ENCODE measurements at regions not wholly inside any gene's neighbourhood (a gene's known extent, or its start where the extent isn't known, plus 50 kb on each side); places are given as distances from the start of the nearest gene placed in this dataset.

DNA sequence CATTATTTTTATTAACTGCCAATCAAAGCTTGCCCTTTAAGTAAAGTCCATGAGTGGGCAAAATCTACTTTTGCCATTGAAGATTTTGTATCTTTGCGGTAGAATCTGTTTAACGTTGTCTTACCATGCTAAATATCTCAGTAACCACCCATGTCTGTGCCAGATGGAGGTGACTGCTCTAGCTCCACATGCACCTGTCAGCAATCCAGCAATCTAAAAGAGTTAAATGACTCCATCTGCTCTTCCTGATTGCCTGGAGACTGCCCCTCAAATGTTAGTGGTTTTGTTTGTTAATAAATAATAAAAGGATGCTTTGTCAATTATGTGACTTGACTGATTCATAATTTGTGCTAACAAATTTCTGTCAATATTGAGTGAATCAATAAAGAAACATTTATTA is 141.7 kb downstream of the RBM43 start:
- Histone ChIP-seq H3K4me1 (ENCODE audit: low read depth) (no peaks in the 10 kb centered on the region), H3K36me3 (ENCODE audit: low read depth) (no peaks in the 10 kb centered on the region), H3K9me3 (no peaks in the 10 kb centered on the region), H3K4me3 (no peak overlapping the region)
- ATAC-seq (no peak), DNase-seq (no peak)
- intact Hi-C loops (cut with DNase I, micrococcal nuclease): no loop called here
- TF ChIP-seq, protein P1, sequence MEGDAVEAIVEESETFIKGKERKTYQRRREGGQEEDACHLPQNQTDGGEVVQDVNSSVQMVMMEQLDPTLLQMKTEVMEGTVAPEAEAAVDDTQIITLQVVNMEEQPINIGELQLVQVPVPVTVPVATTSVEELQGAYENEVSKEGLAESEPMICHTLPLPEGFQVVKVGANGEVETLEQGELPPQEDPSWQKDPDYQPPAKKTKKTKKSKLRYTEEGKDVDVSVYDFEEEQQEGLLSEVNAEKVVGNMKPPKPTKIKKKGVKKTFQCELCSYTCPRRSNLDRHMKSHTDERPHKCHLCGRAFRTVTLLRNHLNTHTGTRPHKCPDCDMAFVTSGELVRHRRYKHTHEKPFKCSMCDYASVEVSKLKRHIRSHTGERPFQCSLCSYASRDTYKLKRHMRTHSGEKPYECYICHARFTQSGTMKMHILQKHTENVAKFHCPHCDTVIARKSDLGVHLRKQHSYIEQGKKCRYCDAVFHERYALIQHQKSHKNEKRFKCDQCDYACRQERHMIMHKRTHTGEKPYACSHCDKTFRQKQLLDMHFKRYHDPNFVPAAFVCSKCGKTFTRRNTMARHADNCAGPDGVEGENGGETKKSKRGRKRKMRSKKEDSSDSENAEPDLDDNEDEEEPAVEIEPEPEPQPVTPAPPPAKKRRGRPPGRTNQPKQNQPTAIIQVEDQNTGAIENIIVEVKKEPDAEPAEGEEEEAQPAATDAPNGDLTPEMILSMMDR (IDR thresholded peaks at IDR 0.05): no peak

DNA sequence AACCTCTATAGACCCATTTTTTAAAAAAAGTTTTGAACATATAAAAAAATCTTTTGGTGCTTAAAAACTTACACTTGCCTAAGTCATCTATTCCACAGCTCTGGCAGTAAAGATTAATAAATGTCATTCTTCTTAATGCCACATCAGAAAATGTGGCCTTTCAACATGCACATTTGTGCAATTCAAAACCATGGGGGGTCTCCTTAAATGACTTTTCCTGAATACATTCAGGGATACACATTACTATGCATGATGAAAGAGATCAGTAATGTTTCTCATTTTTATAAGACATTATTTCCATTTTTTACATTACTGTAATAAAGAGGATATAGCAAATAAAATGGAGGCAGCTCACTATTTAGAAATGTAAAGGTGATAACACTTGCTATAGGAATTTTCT is 142.3 kb downstream of the RBM43 start:
- TF ChIP-seq, protein P1 (IDR thresholded peaks at IDR 0.05): no peak
- no peak for DNase-seq
- no peak overlapping the region for H3K4me3 ChIP-seq
- no peak for ATAC-seq
- intact Hi-C loops (cut with DNase I, micrococcal nuclease): no loop called here
- no peaks in the 10 kb centered on the region for H3K4me1 ChIP-seq (ENCODE audit: low read depth)
- H3K9me3 ChIP-seq: no peaks in the 10 kb centered on the region
- no peaks in the 10 kb centered on the region for H3K36me3 ChIP-seq (ENCODE audit: low read depth)

DNA sequence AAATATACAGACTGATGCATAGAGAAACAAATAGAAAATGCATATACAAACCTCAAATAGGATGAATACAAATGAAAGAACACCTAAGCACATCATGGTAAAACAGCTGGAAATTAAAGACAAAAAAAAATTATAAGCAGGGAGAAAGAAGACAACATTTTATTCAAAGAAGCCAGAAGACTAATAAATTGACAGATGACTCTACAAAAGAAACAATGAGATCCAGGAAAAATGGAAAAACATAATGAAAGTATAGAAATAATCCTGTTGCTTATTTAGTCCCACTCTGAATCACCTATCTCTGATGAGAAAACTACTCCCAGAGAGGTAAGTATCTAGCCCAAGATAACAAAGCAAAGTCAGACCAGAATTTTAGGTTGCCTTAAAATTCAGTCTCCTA is 143.4 kb downstream of the RBM43 start:
- Histone ChIP-seq H3K4me3 (no peak overlapping the region), H3K4me1 (ENCODE audit: low read depth) (no peaks in the 10 kb centered on the region), H3K9me3 (no peaks in the 10 kb centered on the region), H3K36me3 (ENCODE audit: low read depth) (no peaks in the 10 kb centered on the region)
- no peak for DNase-seq
- TF ChIP-seq, protein P1 (IDR thresholded peaks at IDR 0.05): no peak
- intact Hi-C loops (cut with DNase I, micrococcal nuclease): no loop called here
- ATAC-seq: no peak

DNA sequence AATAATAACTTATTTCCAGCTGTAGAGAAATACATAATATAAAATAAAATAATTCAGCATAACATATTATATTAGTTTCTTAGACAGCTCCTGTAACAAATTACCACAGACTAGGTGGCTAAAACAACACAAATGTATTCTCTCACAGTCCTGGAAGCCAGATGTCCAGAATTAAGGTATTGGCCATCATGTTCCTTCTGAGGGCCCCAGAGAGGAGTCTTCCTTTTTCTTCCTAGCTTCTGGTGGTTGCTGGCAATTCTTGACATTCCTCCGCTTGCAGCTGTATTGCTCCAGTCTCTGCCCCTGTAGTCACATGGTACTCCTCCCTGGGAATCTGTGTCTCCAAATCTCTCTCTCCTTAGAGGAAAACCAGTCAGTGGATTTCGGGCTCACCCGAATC is 146.8 kb downstream of the RBM43 start:
- no peak for DNase-seq
- H3K4me3 ChIP-seq: no peak overlapping the region
- intact Hi-C loops (cut with DNase I, micrococcal nuclease): no loop called here
- TF ChIP-seq, protein P1 (IDR thresholded peaks at IDR 0.05): no peak
- no peaks in the 10 kb centered on the region for H3K9me3 ChIP-seq
- no peaks in the 10 kb centered on the region for H3K36me3 ChIP-seq (ENCODE audit: low read depth)
- ATAC-seq: no peak
- no peaks in the 10 kb centered on the region for H3K4me1 ChIP-seq (ENCODE audit: low read depth)

DNA sequence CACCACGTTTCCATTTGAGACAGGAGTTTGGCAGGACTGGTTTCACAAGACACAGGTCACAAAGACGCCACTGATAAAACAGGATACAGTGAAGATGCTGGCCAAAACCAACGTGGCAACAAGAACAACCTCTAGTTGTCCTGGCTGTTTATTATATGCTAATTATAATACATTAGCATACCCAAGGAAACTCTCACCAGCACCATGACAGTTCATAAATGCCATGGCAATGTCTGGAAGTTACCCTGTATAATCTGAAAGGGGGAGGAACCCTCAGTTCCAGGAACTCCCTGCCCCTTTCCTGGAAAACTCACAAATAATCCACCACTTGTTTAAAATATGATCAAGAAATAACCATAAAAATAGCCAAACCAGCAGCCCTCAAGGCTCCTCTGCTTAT is 148.3 kb downstream of the RBM43 start:
- DNase-seq (no peak), ATAC-seq (no peak)
- Histone ChIP-seq H3K4me3 (no peak overlapping the region), H3K4me1 (ENCODE audit: low read depth) (no peaks in the 10 kb centered on the region), H3K36me3 (ENCODE audit: low read depth) (no peaks in the 10 kb centered on the region), H3K9me3 (no peaks in the 10 kb centered on the region)
- intact Hi-C loops (cut with DNase I, micrococcal nuclease): no loop called here
- TF ChIP-seq, protein P1 (IDR thresholded peaks at IDR 0.05): no peak

DNA sequence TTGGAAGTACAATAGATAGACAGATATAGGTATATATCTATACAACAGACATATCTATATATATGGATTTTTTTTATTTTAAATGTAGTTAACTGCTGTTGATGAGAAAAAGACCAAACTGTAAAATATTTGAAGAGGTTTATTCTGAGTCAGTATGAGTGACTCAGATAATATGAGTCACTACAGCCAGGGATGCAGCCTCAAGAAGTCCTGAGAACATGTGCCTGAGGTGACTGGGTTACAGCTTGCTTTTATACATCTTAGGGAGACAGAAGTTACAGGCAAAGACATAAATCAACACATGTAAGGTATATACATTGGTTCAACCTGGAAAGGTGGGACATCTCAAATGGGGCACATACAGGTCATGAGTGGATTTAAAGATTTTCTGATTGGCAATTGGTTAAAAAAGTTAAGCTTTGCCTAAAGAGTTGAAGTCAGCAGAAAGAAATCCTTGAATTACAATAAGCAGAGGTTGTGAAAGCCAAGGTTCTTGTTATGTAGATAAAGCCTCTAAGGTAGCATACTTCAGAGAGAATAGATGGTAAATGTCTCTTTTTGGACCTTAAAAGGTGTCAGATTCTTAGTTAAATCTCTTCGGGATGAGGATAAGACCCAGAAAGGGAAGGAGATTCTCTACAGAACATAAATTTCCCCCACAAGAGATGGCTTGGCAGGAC is 149.9 kb downstream of the RBM43 start:
- DNase-seq (no peak), ATAC-seq (no peak)
- Histone ChIP-seq H3K4me3 (no peak overlapping the region), H3K36me3 (ENCODE audit: low read depth) (no peaks in the 10 kb centered on the region), H3K9me3 (no peaks in the 10 kb centered on the region), H3K4me1 (ENCODE audit: low read depth) (no peaks in the 10 kb centered on the region)
- intact Hi-C loops (cut with DNase I, micrococcal nuclease): no loop called here
- TF ChIP-seq, protein P1 (IDR thresholded peaks at IDR 0.05): no peak

All from mucosa of descending colon (tissue), 3 donors.